Smooth muscle cell (in vitro differentiated cells): ENCODE measurements at regions not wholly inside any gene's neighbourhood (a gene's known extent, or its start where the extent isn't known, plus 50 kb on each side); places are given as distances from the start of the nearest gene placed in this dataset.

ENCODE experiments used
- DNase-seq: peaks from one replicate; lab custom pipeline; 2025; ENCODE audit not compliant: unreplicated experiment; lab: John Stamatoyannopoulos, UW
- H2AFZ ChIP-seq: fragments of 200-600 bp; sonication (generic); 2 replicates; pipeline ENCODE4 v1.6.0; 2016; ENCODE audit warnings: antibody characterized with exemption, low read depth, mild to moderate bottlenecking
- H3F3A ChIP-seq: fragments of 200-600 bp; sonication (generic); 2 replicates; pipeline ENCODE4 v1.6.0; 2017; ENCODE audit warnings: antibody characterized with exemption, low read depth
- H3K27ac ChIP-seq: fragments of 200-600 bp; sonication (generic); 2 replicates; pipeline ENCODE4 v1.5.1; 2016; ENCODE audit warnings: low read depth, mild to moderate bottlenecking
- H3K27me3 ChIP-seq: fragments of 200-600 bp; sonication (generic); 2 replicates; pipeline ENCODE4 v1.6.1; 2016; ENCODE audit warnings: low read depth, mild to moderate bottlenecking
- H3K36me3 ChIP-seq: fragments of 200-600 bp; sonication (generic); 2 replicates; pipeline ENCODE4 v1.5.1; 2016; ENCODE audit warnings: low read depth
- H3K4me1 ChIP-seq: fragments of 200-600 bp; sonication (generic); 2 replicates; pipeline ENCODE4 v1.5.1; 2016; ENCODE audit warnings: low read depth
- H3K4me2 ChIP-seq: fragments of 200-600 bp; sonication (generic); 2 replicates; pipeline ENCODE4 v1.6.0; 2016; ENCODE audit warnings: mild to moderate bottlenecking
- H3K4me3 ChIP-seq: fragments of 200-600 bp; sonication (generic); 2 replicates; pipeline ENCODE4 v1.5.1; 2016; ENCODE audit warnings: mild to moderate bottlenecking
- H3K79me2 ChIP-seq: fragments of 200-600 bp; sonication (generic); 2 replicates; pipeline ENCODE4 v1.6.0; 2016; ENCODE audit warnings: low read depth, mild to moderate bottlenecking
- H3K9ac ChIP-seq: fragments of 200-600 bp; sonication (generic); 2 replicates; pipeline ENCODE4 v1.6.0; 2016; ENCODE audit warnings: low read depth
- H3K9me3 ChIP-seq: fragments of 200-600 bp; sonication (generic); replicated peaks from 2 replicates; pipeline ENCODE4 v1.5.1; 2016; ENCODE audit warnings: low read depth
- H4K20me1 ChIP-seq: fragments of 200-600 bp; sonication (generic); 2 replicates; pipeline ENCODE4 v1.6.0; 2016; ENCODE audit warnings: low read depth
- CTCF ChIP-seq: fragments of 200-600 bp; sonication (generic); IDR thresholded peaks from 2 replicates; pipeline ENCODE4 v1.5.1; 2017; ENCODE audit warnings: borderline replicate concordance, mild to moderate bottlenecking, antibody characterized with exemption; ENCODE audit not compliant: insufficient read depth, poor library complexity, severe bottlenecking
- WGBS: methylation state at CpG from one replicate; pipeline ENCODE4 v1.1.7; 2016; ENCODE audit warnings: low lambda C conversion rate; 5-methylcytosine and 5-hydroxymethylcytosine counted together

- Histone ChIP-seq H3K27me3 (no peaks in the 10 kb centered on the region), H3K36me3 (no peaks in the 10 kb centered on the region), H4K20me1 (no peaks in the 10 kb centered on the region), H3K9me3 (no peaks in the 10 kb centered on the region), H3K9ac (no peak overlapping the region), H3K27ac (peak overlapping the region; percentile 58), H3K4me1 (no peaks in the 10 kb centered on the region), H2AFZ (peak overlapping the region; percentile 49), H3K79me2 (no peaks in the 10 kb centered on the region), H3F3A (no peaks in the 10 kb centered on the region), H3K4me3 (no peak overlapping the region), H3K4me2 (peak overlapping the region; percentile 52)
- DNase-seq = no peak
- WGBS = 12% methylated on average over 4 of the region's 4 CpGs
- no peak for TF ChIP-seq CTCF
Measured at GRCh38 chr7:54109501-54109900, 432.7 kb upstream of the VSTM2A start.

- Histone ChIP-seq H3K27me3 (no peaks in the 10 kb centered on the region), H3F3A (no peaks in the 10 kb centered on the region), H3K4me1 (no peaks in the 10 kb centered on the region), H3K27ac (peak overlapping the region; percentile 86), H3K79me2 (no peaks in the 10 kb centered on the region), H2AFZ (no peak overlapping the region), H3K9ac (peak overlapping the region; percentile 53), H3K9me3 (no peaks in the 10 kb centered on the region), H3K4me3 (no peak overlapping the region), H3K36me3 (no peaks in the 10 kb centered on the region), H4K20me1 (no peaks in the 10 kb centered on the region), H3K4me2 (peak overlapping the region; percentile 14)
- no peak for TF ChIP-seq CTCF
- DNase-seq = no peak
- WGBS = 48% methylated on average over 6 of the region's 6 CpGs
Measured at GRCh38 chr7:54111814-54112511, 430.2 kb upstream of the VSTM2A start.

- H3K4me2 ChIP-seq = peak overlapping the region; percentile 14
- no peak overlapping the region for H3K4me3 ChIP-seq
- H3K9me3 ChIP-seq = no peaks in the 10 kb centered on the region
- H3K4me1 ChIP-seq = no peaks in the 10 kb centered on the region
- TF ChIP-seq CTCF = no peak
- no peaks in the 10 kb centered on the region for H3K79me2 ChIP-seq
- H3K36me3 ChIP-seq = no peaks in the 10 kb centered on the region
- no peaks in the 10 kb centered on the region for H3K27me3 ChIP-seq
- 9% methylated on average over 3 of the region's 3 CpGs for WGBS
- H2AFZ ChIP-seq = no peak overlapping the region
- H3K27ac ChIP-seq = peak overlapping the region; percentile 86
- DNase-seq = no peak
- H3K9ac ChIP-seq = peak overlapping the region; percentile 53
- no peaks in the 10 kb centered on the region for H3F3A ChIP-seq
- H4K20me1 ChIP-seq = no peaks in the 10 kb centered on the region
Measured at GRCh38 chr7:54112567-54112966, 429.6 kb upstream of the VSTM2A start.
